H9 (cell line): ENCODE measurements at regions not wholly inside any gene's neighbourhood (a gene's known extent, or its start where the extent isn't known, plus 50 kb on each side); places are given as distances from the start of the nearest gene placed in this dataset.

Experiments
- DNase-seq: peaks from one replicate; pipeline ENCODE4 v3.0.0-alpha.2; 2017
- H2AFZ ChIP-seq: one replicate; pipeline ENCODE4 v1.6.1; 2013; ENCODE audit warnings: mild to moderate bottlenecking, low read length, control low read depth, moderate library complexity
- H2AK5ac ChIP-seq: 2 replicates; pipeline ENCODE4 v1.6.1; 2013; ENCODE audit warnings: low read length, control low read depth, mixed read lengths; ENCODE audit not compliant: insufficient read length
- H2BK120ac ChIP-seq: one replicate; pipeline ENCODE4 v1.6.1; 2013; ENCODE audit warnings: low read depth, mild to moderate bottlenecking, low read length, control low read depth, inconsistent platforms; ENCODE audit not compliant: poor library complexity, severe bottlenecking
- H2BK12ac ChIP-seq: 2 replicates; pipeline ENCODE4 v1.6.1; 2013; ENCODE audit warnings: low read length, control low read depth, mixed read lengths, low read depth; ENCODE audit not compliant: insufficient read length
- H2BK15ac ChIP-seq: 2 replicates; pipeline ENCODE4 v1.6.1; 2013; ENCODE audit warnings: low read depth, low read length, control low read depth
- H2BK20ac ChIP-seq: one replicate; pipeline ENCODE4 v1.6.1; 2013; ENCODE audit warnings: low read depth, mild to moderate bottlenecking, low read length, control low read depth, inconsistent platforms; ENCODE audit not compliant: poor library complexity, severe bottlenecking
- H2BK5ac ChIP-seq: 2 replicates; pipeline ENCODE4 v1.6.1; 2013; ENCODE audit warnings: low read length, control low read depth, mixed read lengths; ENCODE audit not compliant: insufficient read length
- H3K14ac ChIP-seq: 2 replicates; pipeline ENCODE4 v1.6.1; 2013; ENCODE audit warnings: low read length, control low read depth; ENCODE audit not compliant: insufficient read depth
- H3K18ac ChIP-seq: 2 replicates; pipeline ENCODE4 v1.6.1; 2013; ENCODE audit warnings: low read depth, mild to moderate bottlenecking, mixed read lengths, low read length, control low read depth; ENCODE audit not compliant: insufficient read length
- H3K23ac ChIP-seq: 2 replicates; pipeline ENCODE4 v1.6.1; 2013; ENCODE audit warnings: low read length, control low read depth, mixed read lengths, low read depth; ENCODE audit not compliant: insufficient read length
- H3K23me2 ChIP-seq: 2 replicates; pipeline ENCODE4 v1.6.1; 2013; ENCODE audit warnings: low read depth, mild to moderate bottlenecking, mixed read lengths, low read length, control low read depth; ENCODE audit not compliant: insufficient read length, poor library complexity, severe bottlenecking
- H3K27ac ChIP-seq: 2 replicates; pipeline ENCODE4 v1.5.1; 2013; ENCODE audit warnings: low read length, control low read depth, mixed read lengths, low read depth; ENCODE audit not compliant: insufficient read length
- H3K27me3 ChIP-seq: 2 replicates; pipeline ENCODE4 v1.6.1; 2013; ENCODE audit warnings: low read length, control low read depth, inconsistent platforms; ENCODE audit not compliant: insufficient read depth
- H3K4ac ChIP-seq: 2 replicates; pipeline ENCODE4 v1.6.1; 2013; ENCODE audit warnings: low read depth, mild to moderate bottlenecking, control low read depth, inconsistent platforms, low read length, moderate library complexity
- H3K4me1 ChIP-seq: 2 replicates; pipeline ENCODE4 v1.6.1; 2013; ENCODE audit warnings: low read length, control low read depth, inconsistent platforms; ENCODE audit not compliant: insufficient read depth
- H3K4me2 ChIP-seq: 2 replicates; pipeline ENCODE4 v1.6.1; 2013; ENCODE audit warnings: low read length, control low read depth, mixed read lengths; ENCODE audit not compliant: insufficient read length, insufficient read depth
- H3K56ac ChIP-seq: 2 replicates; pipeline ENCODE4 v1.6.1; 2013; ENCODE audit warnings: low read depth, mild to moderate bottlenecking, mixed read lengths, low read length, control low read depth; ENCODE audit not compliant: insufficient read length
- H3K79me1 ChIP-seq: 2 replicates; pipeline ENCODE4 v1.6.1; 2013; ENCODE audit warnings: low read depth, mild to moderate bottlenecking, moderate library complexity, low read length, control low read depth, inconsistent platforms; ENCODE audit not compliant: insufficient read depth, poor library complexity, severe bottlenecking
- H3K79me2 ChIP-seq: 2 replicates; pipeline ENCODE4 v1.6.1; 2013; ENCODE audit warnings: low read length, control low read depth, inconsistent platforms; ENCODE audit not compliant: insufficient read depth
- H3K9ac ChIP-seq: 2 replicates; pipeline ENCODE4 v1.6.1; 2013; ENCODE audit warnings: low read length, control low read depth, mixed read lengths; ENCODE audit not compliant: insufficient read length; ENCODE audit errors: extremely low read depth
- H3K9me3 ChIP-seq: one replicate; pipeline ENCODE4 v1.6.1; 2013; ENCODE audit warnings: low read depth, low read length, inconsistent platforms; ENCODE audit not compliant: control insufficient read depth
- H3T11ph ChIP-seq: one replicate; pipeline ENCODE4 v1.6.1; 2013; ENCODE audit warnings: mild to moderate bottlenecking, low read length, control low read depth, inconsistent platforms
- H4K20me1 ChIP-seq: one replicate; pipeline ENCODE4 v1.6.1; 2013; ENCODE audit not compliant: control insufficient read depth, insufficient read length, insufficient read depth
- H4K5ac ChIP-seq: 2 replicates; pipeline ENCODE4 v1.6.1; 2013; ENCODE audit warnings: low read depth, mild to moderate bottlenecking, mixed read lengths, low read length, control low read depth; ENCODE audit not compliant: insufficient read length
- H4K8ac ChIP-seq: replicated peaks from 2 replicates; pipeline ENCODE4 v1.6.1; 2013; ENCODE audit warnings: low read length, control low read depth, mixed read lengths, low read depth; ENCODE audit not compliant: insufficient read length
- H4K91ac ChIP-seq: 2 replicates; pipeline ENCODE4 v1.6.1; 2013; ENCODE audit warnings: low read depth, mild to moderate bottlenecking, moderate library complexity, mixed read lengths, low read length, control low read depth; ENCODE audit not compliant: insufficient read length
- H3K27ac Mint-ChIP-seq, 3 experiments: 2 replicates in 2 of 3; 3 replicates in 1 of 3; pipeline ENCODE4 v1.8.0; 2020 to 2021; ENCODE audit warnings: mixed read lengths in 3 of 3, mild to moderate bottlenecking in 1 of 3, moderate library complexity in 1 of 3
- H3K27me3 Mint-ChIP-seq: 2 replicates; pipeline ENCODE4 v1.8.0; 2021; ENCODE audit warnings: low read depth, mild to moderate bottlenecking, moderate library complexity, mixed read lengths
- H3K36me3 Mint-ChIP-seq, 3 experiments: 2 replicates in 2 of 3; 3 replicates in 1 of 3; pipeline ENCODE4 v1.8.0; 2020 to 2021; ENCODE audit warnings: low read depth in 3 of 3, mixed read lengths in 3 of 3; ENCODE audit not compliant: insufficient read depth in 1 of 3
- H3K4me1 Mint-ChIP-seq, 2 experiments: 2 replicates each; pipeline ENCODE4 v1.8.0; 2020; ENCODE audit warnings: mixed read lengths in 2 of 2
- H3K4me3 Mint-ChIP-seq, 2 experiments: 2 replicates in 1 of 2; 3 replicates in 1 of 2; pipeline ENCODE4 v1.8.0; 2020 to 2021; ENCODE audit warnings: mild to moderate bottlenecking in 2 of 2, mixed read lengths in 2 of 2, moderate library complexity in 1 of 2
- H3K9me3 Mint-ChIP-seq, 2 experiments: 2 replicates in 1 of 2; 3 replicates in 1 of 2; pipeline ENCODE4 v1.8.0; 2020; ENCODE audit warnings: mild to moderate bottlenecking in 2 of 2, mixed read lengths in 2 of 2, moderate library complexity in 1 of 2
- whole genome bisulfite sequencing: extraction: QIAGEN DNeasy Blood & Tissue Kit; methylation state at CpG from one replicate; pipeline ENCODE4 v1.1.7; 2013; ENCODE audit warnings: missing lambda C conversion rate, low lambda C conversion rate, mixed read lengths; ENCODE audit not compliant: insufficient read length; ENCODE audit errors: extremely low coverage; 5-methylcytosine and 5-hydroxymethylcytosine counted together
- TF ChIP-seq, protein P1 (sequence below): fragments of 200-600 bp; sonication (generic); conservative IDR thresholded peaks from 3 replicates; pipeline ENCODE4 v1.8.0; 2021; ENCODE audit warnings: antibody characterized with exemption, mild to moderate bottlenecking

DNA sequence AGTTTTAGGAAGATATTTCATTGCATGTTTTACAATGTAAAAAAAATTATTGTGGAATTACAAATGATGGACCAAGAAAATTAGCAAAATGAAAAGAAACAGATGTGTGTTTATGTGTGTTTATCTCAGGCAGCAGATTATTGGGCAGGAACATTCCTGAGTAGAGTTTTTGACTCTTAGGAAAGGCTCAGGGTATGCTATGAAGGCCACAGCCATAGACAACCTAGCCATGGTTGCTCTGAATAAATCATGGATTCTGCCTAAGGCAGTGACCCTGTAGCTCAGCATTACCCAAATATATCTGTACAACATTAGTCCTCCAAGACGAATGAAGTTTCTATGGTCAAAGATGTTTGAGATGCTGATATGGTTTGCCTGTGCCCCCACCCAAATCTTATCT, 298.3 kb downstream of the PTEN start:
- Histone ChIP-seq H3K14ac (no peak overlapping the region), H3K18ac (no peak overlapping the region), H3K9ac (no peak overlapping the region), H2AFZ (no peak overlapping the region), H2BK15ac (no peak overlapping the region), H2BK5ac (no peak overlapping the region), H3K23ac (no peak overlapping the region), H4K91ac (no peak overlapping the region), H4K5ac (no peak overlapping the region), H3K4ac (no peak overlapping the region), H2BK20ac (no peak overlapping the region), H3K9me3 (no peaks in the 10 kb centered on the region), H3T11ph (no peak overlapping the region), H3K23me2 (no peaks in the 10 kb centered on the region), H4K8ac (no peak overlapping the region), H3K4me2 (no peak overlapping the region), H2BK120ac (no peak overlapping the region), H3K4me1 (no peaks in the 10 kb centered on the region; the same call in 1 of the 2 replicates), H3K56ac (no peak overlapping the region), H3K27me3 (no peaks in the 10 kb centered on the region), H4K20me1 (no peaks in the 10 kb centered on the region), H2AK5ac (no peak overlapping the region), H3K27ac (no peak overlapping the region), H3K79me2 (no peaks in the 10 kb centered on the region), H3K79me1 (no peaks in the 10 kb centered on the region), H2BK12ac (no peak overlapping the region)
- DNase-seq, result no peak
- TF ChIP-seq, protein P1, sequence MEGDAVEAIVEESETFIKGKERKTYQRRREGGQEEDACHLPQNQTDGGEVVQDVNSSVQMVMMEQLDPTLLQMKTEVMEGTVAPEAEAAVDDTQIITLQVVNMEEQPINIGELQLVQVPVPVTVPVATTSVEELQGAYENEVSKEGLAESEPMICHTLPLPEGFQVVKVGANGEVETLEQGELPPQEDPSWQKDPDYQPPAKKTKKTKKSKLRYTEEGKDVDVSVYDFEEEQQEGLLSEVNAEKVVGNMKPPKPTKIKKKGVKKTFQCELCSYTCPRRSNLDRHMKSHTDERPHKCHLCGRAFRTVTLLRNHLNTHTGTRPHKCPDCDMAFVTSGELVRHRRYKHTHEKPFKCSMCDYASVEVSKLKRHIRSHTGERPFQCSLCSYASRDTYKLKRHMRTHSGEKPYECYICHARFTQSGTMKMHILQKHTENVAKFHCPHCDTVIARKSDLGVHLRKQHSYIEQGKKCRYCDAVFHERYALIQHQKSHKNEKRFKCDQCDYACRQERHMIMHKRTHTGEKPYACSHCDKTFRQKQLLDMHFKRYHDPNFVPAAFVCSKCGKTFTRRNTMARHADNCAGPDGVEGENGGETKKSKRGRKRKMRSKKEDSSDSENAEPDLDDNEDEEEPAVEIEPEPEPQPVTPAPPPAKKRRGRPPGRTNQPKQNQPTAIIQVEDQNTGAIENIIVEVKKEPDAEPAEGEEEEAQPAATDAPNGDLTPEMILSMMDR, result no peak
- no peaks in the 10 kb centered on the region for H3K27me3 Mint-ChIP-seq
- no peak overlapping the region for H3K4me3 Mint-ChIP-seq
- no peak overlapping the region for H3K27ac Mint-ChIP-seq
- H3K36me3 Mint-ChIP-seq, result 0 out of 7 replicates have a peak, but pooled peaks cover 0 to 4% (median 0%) of the 10 kb centered on the region in 3 experiments
- H3K9me3 Mint-ChIP-seq, result no peaks in the 10 kb centered on the region; a peak in 1 of 5 replicates
- WGBS, result no CpG with 5 or more reads among the region's 1 CpG
- peaks cover 3 to 5% of the 10 kb centered on the region in 2 experiments; a peak in 1 of 4 replicates for H3K4me1 Mint-ChIP-seq
